Putamen (tissue), 1 donor: ENCODE measurements at regions not wholly inside any gene's neighbourhood (a gene's known extent, or its start where the extent isn't known, plus 50 kb on each side); places are given as distances from the start of the nearest gene placed in this dataset.
"Not testable (repeated sequence)": the region's sequence is repeated elsewhere in the genome, so short reads cannot be mapped to it uniquely, and the experiment has no call there.

Experiments
- DNase-seq: peaks from one replicate; pipeline ENCODE4 v3.0.0-alpha.2; 2016; ENCODE audit warnings: low spot score

DNA sequence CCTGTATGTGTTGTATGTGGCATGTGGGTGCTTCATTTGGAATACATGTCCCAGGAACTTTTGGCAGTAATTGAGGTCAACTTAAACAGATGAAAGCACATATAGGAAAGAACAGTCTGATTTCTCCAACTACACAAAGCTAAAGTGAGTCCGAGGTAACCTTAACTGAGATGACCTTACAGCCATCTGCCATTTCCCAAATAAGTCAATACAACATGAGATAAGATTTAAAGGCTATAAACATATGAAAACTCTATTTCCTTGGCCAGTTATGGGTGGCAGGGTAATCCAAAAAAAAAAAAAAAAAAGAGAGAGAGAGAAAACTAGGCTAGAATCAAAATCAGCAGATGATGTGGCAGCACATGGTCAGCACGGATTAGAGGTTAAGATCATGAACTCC lies 1068.3 kb downstream of the KHDRBS2 start:
- DNase-seq: no peak

DNA sequence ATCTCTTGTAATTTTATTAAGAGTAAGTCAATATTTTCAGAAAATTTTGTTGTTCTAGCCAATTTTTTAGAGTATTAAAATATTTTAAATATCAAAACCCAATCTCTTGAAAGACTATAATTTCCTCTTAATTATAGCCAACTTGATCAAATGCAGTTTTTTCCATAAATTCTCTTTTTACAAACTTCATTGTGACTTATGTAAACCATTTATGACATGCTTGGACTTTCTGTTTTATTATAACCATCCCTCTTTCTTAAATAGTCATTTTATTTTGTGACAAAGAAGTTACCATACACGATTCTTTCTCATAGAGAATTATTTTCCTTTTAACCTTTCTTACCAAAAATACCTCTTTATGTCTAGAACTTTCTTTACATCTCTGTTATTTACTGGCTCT lies 1075.5 kb downstream of the KHDRBS2 start:
- no peak for DNase-seq

DNA sequence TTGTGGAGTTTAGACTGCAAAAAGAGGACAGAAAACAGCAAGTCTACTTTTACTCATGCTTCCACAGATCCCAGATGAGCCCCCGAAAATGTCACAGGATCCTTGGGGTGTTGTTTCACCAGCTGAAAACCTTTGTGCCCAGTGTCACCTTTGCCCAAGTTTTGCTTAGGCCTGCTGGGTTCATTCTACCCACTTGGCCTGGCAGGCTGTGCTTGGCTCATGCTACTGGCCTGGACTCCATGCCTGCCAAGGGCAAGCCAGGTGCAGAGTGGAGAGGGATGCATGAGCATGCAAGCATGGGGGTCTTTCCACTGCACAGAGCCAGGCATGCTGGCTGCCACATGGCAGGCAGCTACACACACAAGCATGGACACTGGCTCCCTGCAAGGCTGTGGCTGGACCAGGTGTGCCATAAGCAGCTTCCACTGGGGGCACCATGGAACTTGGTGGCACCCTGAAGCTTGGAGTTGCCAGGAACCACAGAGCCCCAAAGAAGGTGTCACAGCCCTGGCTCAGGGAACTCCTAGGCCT lies 1082.0 kb downstream of the KHDRBS2 start:
- DNase-seq: no peak

DNA sequence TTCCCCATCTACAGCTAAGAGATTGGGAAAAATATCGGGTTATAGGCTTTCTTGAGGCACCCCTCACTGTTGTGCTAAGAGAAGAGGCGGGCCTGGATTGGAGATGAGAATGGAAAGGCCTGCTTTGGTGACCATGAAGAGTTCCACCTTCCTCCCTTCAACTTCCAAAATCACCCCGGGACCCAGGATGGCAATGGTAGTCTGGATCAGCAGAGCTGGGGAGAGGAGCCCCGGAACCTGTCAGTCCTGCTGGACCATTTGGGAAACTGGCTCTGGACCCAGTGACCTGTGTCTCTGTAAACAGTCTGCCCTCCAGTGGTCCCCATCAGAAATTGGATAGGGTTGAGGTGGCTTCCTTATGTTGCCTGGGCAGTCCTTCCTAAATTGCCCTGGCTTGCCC lies 1085.6 kb downstream of the KHDRBS2 start:
- no peak for DNase-seq

DNA sequence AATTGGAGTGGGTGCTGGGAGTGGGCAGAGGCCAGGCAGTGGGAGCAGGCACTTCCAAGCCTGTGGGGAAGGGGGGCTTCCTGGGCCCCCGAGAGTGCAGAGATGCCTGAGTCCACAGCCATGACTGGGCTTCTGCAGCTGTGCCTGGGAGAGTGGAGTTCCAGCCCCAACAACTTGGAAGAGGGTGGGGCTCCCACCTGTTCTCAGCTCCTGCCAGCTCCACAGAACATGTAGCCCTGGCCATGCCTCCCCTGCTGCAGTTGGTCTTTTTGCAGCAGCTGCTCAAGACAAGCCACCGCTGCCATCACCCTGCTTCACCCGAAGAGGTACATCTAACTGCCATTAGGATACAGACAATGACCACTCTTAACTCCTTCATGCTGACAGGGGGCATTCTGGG lies 1092.3 kb downstream of the KHDRBS2 start:
- no peak for DNase-seq

DNA sequence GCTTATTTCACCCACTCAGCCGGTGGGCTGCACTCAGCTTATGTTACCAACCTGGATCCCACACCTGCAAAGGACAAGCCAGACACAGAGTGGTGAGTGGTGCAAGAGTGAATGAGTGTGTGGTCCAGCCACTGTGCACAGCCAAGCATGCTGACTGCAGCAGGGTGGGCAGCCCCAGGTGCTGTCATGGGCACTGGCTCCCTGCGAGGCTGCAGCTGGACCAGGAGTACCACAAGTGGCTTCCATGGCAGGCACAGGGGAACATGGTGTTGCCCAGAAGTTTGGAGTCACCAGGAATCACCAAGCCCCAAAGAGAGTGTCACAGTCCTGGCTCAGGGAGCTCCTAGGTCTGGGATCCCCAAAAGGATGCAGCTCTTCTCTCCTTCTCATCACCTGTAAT lies 1093.4 kb downstream of the KHDRBS2 start:
- DNase-seq: no peak

DNA sequence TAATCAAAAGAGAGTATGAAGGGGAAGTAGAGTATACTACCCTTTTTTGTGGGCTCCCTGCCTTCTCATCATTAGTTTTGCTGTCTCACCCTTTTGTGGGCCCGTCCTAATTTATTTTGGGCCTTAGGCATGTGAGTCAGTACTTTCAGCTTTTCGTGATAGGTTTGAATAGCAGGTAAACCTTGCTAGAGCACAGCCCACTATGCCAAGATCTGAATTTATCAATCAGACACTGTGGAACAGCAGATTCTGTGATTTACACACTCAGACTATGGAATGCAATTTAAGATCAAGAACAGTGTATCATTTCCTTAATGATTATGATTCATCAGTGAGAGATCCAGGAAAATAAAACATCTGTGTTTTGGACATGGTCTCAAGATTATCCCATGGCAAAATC lies 1117.1 kb downstream of the KHDRBS2 start:
- DNase-seq: no peak

DNA sequence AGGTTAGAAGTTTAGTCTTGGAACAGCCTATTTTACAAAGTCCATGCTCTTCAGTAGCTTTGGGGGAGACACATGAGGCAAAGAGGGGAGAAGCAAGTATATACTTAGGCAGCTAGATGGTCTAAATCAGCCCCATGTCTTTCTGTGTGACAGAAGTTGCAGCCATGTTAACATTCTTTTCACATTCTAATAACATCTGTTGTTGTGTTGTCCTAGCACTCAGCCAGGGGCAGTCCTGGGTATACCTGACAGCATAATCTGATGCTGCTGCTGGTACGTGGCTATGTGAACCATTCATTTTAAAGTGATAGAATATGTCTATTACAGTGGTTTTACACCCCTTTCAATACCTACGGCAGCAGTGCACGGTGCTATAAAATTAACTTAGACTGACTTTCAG lies 1137.0 kb downstream of the KHDRBS2 start:
- not testable (repeated sequence) for DNase-seq

DNA sequence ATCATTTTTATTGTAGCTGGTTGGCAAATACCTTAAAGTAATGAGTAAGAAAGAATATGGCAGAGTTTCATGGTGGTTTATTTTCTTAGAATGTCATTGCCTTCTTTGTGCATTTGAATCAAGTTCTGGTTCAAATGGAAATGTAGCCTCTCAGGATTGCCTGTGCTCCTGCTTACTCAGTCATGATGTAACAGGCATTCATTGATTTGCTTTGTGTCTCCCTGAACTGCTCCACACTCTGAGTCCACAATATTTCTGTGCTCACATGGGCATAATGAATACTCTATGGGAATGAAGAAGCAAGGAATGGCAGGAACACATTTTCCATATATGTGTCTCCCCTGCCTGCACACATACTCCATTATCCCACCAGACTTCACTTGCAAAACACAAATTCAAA lies 1143.8 kb downstream of the KHDRBS2 start:
- DNase-seq: not testable (repeated sequence)

DNA sequence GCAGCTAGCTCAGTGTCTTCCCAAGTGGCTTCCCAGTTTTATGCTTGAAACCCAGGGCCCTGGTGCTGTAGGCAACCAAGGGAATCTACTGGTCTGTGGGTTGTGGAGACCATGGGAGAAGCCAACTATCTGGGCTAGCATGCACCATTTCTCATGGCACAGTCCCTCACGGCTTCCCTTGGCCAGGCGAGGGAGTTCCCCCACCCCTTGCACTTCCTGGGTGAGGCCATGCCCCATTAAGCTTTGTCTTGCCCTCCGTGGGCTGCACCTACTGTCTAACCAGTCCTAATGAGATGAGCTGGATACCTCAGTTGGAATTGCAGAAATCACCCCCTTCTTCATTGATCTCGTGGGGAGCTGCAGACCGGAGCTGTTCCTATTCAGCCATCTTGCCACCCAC lies 1152.0 kb downstream of the KHDRBS2 start:
- DNase-seq: no peak

DNA sequence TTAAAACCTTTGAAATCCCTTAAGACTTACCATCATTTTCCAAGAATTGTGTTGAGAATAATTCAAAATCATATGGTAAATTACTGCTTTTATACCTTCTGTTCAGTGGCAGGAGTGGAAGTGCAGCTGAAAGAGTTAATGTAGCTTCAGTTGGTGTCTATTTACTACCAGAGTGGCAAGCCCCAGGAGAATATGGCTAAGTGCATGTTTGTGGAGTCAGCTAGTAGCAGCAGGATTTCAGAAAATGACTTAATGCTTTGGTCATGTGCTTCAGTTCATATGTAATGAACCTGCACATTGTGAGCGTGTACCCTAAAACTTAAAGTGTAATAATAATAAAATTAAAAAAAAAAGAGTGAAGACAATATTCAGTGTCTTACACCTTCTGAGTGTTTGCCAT lies 1171.8 kb downstream of the KHDRBS2 start:
- not testable (repeated sequence) for DNase-seq

DNA sequence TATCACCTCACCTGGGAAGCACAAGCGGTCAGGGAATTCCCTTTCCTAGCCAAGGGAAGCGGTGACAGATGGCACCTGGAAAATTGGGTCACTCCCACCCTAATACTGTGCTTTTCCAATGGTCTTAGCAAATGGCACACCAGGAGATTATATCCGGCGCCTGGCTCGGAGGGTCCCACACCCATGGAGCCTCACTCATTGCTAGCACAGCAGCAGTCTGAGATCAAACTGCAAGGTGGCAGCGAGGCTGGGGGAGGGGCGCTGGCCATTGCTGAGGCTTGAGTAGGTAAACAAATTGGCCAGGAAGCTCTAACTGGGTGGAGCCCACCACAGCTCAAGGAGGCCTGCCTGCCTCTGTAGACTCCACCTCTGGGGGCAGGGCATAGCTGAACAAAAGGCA lies 1178.1 kb downstream of the KHDRBS2 start:
- DNase-seq: not testable (repeated sequence)

DNA sequence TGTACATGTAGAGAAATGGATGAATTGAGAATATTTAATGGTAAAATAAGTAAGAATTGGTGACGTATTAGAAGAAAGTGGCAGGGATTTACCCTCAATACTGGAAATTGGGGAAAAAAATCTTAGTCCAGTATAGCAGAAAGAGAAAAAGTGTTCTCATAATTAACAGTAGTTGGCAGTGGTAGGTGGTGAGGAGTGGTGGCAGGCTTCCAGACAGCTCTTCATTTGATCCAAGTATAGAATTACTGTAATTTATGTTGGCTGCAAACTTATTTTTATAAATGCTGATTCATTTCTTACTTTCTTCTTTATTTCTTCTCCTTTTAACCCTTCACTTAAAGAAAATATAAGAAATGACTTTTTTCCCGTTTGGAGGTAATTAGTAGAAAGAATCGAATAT lies 1182.4 kb downstream of the KHDRBS2 start:
- peak; percentile 42 for DNase-seq

DNA sequence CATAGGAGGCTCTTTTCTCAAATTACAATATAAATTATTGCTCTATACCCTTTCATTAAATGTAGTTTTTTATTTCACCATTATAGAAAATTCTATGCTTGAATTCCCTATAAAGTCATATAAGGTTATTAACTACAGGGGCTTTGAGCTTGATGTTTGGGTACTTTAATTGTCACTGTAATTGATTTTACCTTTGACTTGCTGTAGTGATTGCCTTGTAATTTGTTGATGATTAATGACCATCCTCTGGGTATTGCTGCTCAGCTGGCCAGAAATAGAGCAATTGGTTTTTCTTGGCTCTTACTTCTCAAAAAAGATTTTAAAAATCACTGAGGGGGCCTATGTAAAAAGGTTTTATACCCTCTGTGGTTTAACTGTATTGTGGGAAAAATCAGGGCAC lies 1186.0 kb downstream of the KHDRBS2 start:
- no peak for DNase-seq

DNA sequence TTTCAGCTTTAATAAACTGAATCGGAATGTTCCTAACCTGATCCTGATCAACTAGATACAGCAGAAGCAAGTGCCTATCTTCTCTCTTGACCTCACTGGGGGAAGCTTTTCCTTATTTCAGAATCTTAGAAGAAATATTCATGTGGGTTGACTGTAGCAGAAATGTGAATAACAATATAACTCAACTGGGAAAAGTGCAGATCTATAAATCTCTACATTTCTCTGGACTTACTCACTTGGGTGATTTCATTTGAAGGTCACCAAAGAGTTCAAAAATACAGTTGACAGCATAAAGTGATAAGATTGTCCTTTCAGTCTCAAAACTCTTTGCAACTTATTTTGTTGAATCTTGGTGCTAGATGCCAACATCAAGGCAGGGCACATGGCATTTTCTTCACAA lies 1186.5 kb downstream of the KHDRBS2 start:
- not testable (repeated sequence) for DNase-seq

DNA sequence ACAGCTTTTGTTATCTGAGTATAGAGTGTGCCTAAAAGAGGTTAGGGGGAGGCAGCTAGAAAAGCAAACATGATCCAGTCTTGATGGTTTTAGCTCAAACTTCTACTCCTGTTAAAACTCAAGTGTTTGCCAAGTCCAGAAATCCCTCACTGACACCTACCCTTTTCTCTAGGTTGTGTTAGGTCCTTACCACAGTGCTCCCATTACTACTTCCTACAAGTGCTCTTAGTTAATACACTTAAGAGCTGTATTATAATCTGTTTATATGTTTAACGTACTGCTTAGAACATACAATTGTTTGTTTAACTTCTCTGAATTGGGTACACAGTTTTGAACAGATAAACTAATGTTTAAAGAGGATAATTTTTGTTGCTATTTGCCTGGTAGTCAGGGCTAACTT lies 1198.0 kb downstream of the KHDRBS2 start:
- not testable (repeated sequence) for DNase-seq

DNA sequence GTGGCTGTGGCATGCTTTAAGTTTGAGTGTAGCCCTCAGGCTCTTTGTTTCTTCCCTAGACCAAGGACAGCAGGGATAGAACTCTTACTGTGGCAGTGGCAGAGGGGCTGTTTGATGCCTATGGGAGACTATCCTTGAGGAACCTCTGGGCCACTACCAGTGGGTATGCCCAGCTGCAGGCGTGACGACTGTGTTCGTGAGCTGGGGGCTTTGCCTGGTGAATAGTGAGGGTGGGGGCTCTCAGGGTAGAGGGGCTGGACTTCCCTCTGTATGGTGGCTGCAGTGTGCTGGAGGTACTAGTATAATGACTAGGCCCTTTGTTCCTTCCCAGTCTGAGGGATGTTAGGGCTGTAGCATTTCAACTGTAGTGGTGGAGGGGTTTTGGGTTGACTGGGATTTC lies 1242.0 kb downstream of the KHDRBS2 start:
- DNase-seq: no peak
